K562 (cell line): ENCODE measurements at regions not wholly inside any gene's neighbourhood (a gene's known extent, or its start where the extent isn't known, plus 50 kb on each side); places are given as distances from the start of the nearest gene placed in this dataset.

Source experiments
- ATF4 ChIP-seq: fragments of 450-650 bp; formaldehyde crosslinking; IDR thresholded peaks from 2 replicates; pipeline ENCODE4 v1.4.0; 2022; ENCODE audit warnings: mild to moderate bottlenecking, moderate library complexity
- BRF2 ChIP-seq: IDR thresholded peaks from 3 replicates; pipeline ENCODE4 v1.6.1; 2011; ENCODE audit warnings: borderline replicate concordance, mild to moderate bottlenecking; ENCODE audit not compliant: insufficient read length, insufficient read depth
- CBX1 ChIP-seq: sonication (generic); IDR thresholded peaks from 2 replicates; pipeline ENCODE4 v1.6.1; 2016; ENCODE audit warnings: antibody characterized with exemption, low read depth, mild to moderate bottlenecking
- CC2D1A ChIP-seq: fragments of 450-650 bp; IDR thresholded peaks from 2 replicates; pipeline ENCODE4 v1.6.1; 2017; ENCODE audit warnings: mild to moderate bottlenecking
- EP400 ChIP-seq: fragments of 450-650 bp; IDR thresholded peaks from 2 replicates; pipeline ENCODE4 v1.6.1; 2017; ENCODE audit warnings: antibody characterized with exemption, mild to moderate bottlenecking, moderate library complexity
- ESRRA ChIP-seq: fragments of 450-650 bp; IDR thresholded peaks from 2 replicates; pipeline ENCODE4 v1.6.1; 2014; ENCODE audit warnings: low read depth, mild to moderate bottlenecking, moderate library complexity, borderline replicate concordance
- FOXK1 ChIP-seq: sonication (generic); formaldehyde crosslinking; IDR thresholded peaks from 2 replicates; pipeline ENCODE4 v1.8.0; 2022; ENCODE audit warnings: missing genetic modification reagents, mild to moderate bottlenecking, borderline replicate concordance
- GATAD2A ChIP-seq: fragments of 450-650 bp; IDR thresholded peaks from 2 replicates; pipeline ENCODE4 v1.6.1; 2017
- GATAD2B ChIP-seq: fragments of 450-650 bp; IDR thresholded peaks from 2 replicates; pipeline ENCODE4 v1.6.1; 2017; ENCODE audit warnings: mild to moderate bottlenecking, borderline replicate concordance
- HNRNPUL1 ChIP-seq: fragments of 200-400 bp; formaldehyde crosslinking; IDR thresholded peaks from 2 replicates; pipeline ENCODE4 v1.6.1; 2017; ENCODE audit warnings: low read length
- NCOA6 ChIP-seq: fragments of 450-650 bp; IDR thresholded peaks from 2 replicates; pipeline ENCODE4 v1.6.1; 2017; ENCODE audit warnings: mild to moderate bottlenecking
- NFRKB ChIP-seq: fragments of 450-650 bp; IDR thresholded peaks from 2 replicates; pipeline ENCODE4 v1.6.1; 2016; ENCODE audit warnings: low read depth
- NFXL1 ChIP-seq: fragments of 450-650 bp; formaldehyde crosslinking; IDR thresholded peaks from 2 replicates; pipeline ENCODE4 v1.4.0; 2021; ENCODE audit warnings: mild to moderate bottlenecking
- PBX2 ChIP-seq, 2 experiments: IDR thresholded peaks in 1 of 2; conservative IDR thresholded peaks in 1 of 2; 2 replicates each; pipeline ENCODE4 v1.6.1; 2016; ENCODE audit warnings: low read depth in 2 of 2, mild to moderate bottlenecking in 1 of 2, missing compliant biosample characterization in 1 of 2, missing genetic modification characterization in 1 of 2, moderate library complexity in 1 of 2
- POLR2G ChIP-seq: fragments of 200-400 bp; formaldehyde crosslinking; IDR thresholded peaks from 2 replicates; pipeline ENCODE4 v1.6.1; 2017; ENCODE audit warnings: low read depth, mild to moderate bottlenecking, antibody characterized with exemption, low read length, moderate library complexity
- RFX1 ChIP-seq: fragments of 450-650 bp; IDR thresholded peaks from 2 replicates; pipeline ENCODE4 v1.6.1; 2016; ENCODE audit warnings: mild to moderate bottlenecking, moderate library complexity
- ZNF174 ChIP-seq: fragments of 250-450 bp; sonication (Bioruptor Pico); IDR thresholded peaks from 2 replicates; pipeline ENCODE4 v1.4.0; 2020; ENCODE audit warnings: mild to moderate bottlenecking
- ZNF324 ChIP-seq: fragments of 250-450 bp; sonication (Bioruptor Pico); IDR thresholded peaks from 2 replicates; pipeline ENCODE4 v1.4.0; 2020; ENCODE audit warnings: mild to moderate bottlenecking
- ZNF561 ChIP-seq: fragments of 450-650 bp; formaldehyde crosslinking; conservative IDR thresholded peaks from 2 replicates; pipeline ENCODE4 v1.4.0; 2020; ENCODE audit warnings: mild to moderate bottlenecking, moderate library complexity
- ZNF699 ChIP-seq: fragments of 250-450 bp; sonication (Bioruptor Pico); IDR thresholded peaks from 2 replicates; pipeline ENCODE4 v1.8.0; 2021; ENCODE audit warnings: mild to moderate bottlenecking, moderate library complexity; ENCODE audit not compliant: insufficient replicate concordance
- TF ChIP-seq, protein P1 (sequence below): sonication (generic); formaldehyde crosslinking; IDR thresholded peaks from 2 replicates; pipeline ENCODE4 v1.8.0; 2022; ENCODE audit warnings: mild to moderate bottlenecking, missing genetic modification reagents

- TF ChIP-seq BRF2 (no peak), POLR2G (no peak), NFXL1 (CRISPR knock-in tag) (no peak), ESRRA (no peak; the same call in 1 of the 2 replicates), RFX1 (no peak), ZNF324 (CRISPR knock-in tag) (no peak), EP400 (peak; percentile 47; the same call in 1 of the 2 replicates), GATAD2B (peak; percentile 87; the same call in 1 of the 2 replicates), NFRKB (no peak), PBX2 (CRISPR knock-in tag; IDR thresholded peaks at IDR 0.05; ENCODE audit: low read depth) (no peak), PBX2 (tag; conservative IDR thresholded peaks at IDR 0.05; ENCODE audit: low read depth) (no peak), CC2D1A (peak; percentile 99), ZNF174 (CRISPR knock-in tag) (no peak), CBX1 (no peak), ZNF699 (CRISPR knock-in tag) (no peak), NCOA6 (no peak), FOXK1 (no peak), GATAD2A (peak; percentile 90), ZNF561 (no peak), HNRNPUL1 (no peak), ATF4 (CRISPR knock-in tag) (0 out of 2 replicates have a peak, but pooled peaks have one; percentile 26)
- TF ChIP-seq, protein P1, sequence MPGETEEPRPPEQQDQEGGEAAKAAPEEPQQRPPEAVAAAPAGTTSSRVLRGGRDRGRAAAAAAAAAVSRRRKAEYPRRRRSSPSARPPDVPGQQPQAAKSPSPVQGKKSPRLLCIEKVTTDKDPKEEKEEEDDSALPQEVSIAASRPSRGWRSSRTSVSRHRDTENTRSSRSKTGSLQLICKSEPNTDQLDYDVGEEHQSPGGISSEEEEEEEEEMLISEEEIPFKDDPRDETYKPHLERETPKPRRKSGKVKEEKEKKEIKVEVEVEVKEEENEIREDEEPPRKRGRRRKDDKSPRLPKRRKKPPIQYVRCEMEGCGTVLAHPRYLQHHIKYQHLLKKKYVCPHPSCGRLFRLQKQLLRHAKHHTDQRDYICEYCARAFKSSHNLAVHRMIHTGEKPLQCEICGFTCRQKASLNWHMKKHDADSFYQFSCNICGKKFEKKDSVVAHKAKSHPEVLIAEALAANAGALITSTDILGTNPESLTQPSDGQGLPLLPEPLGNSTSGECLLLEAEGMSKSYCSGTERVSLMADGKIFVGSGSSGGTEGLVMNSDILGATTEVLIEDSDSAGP (CRISPR knock-in tag): no peak
Measured at GRCh38 chr10:80771902-80772555, 234.3 kb downstream of the SH2D4B start (continued).
